Stomach (tissue), 4 donors: ENCODE measurements at regions not wholly inside any gene's neighbourhood (a gene's known extent, or its start where the extent isn't known, plus 50 kb on each side); places are given as distances from the start of the nearest gene placed in this dataset.

Experiments used
- EP300 ChIP-seq: sonication (generic); formaldehyde crosslinking; IDR thresholded peaks from one replicate; pipeline ENCODE4 v1.6.1; 2017; ENCODE audit warnings: antibody characterized with exemption
- POLR2A ChIP-seq, 4 donors: fragments of 450-650 bp; IDR thresholded peaks; one replicate each; pipeline ENCODE4 v1.6.1; 2016; ENCODE audit warnings: antibody characterized with exemption in 4 of 4, control low read depth in 2 of 4, mild to moderate bottlenecking in 1 of 4, moderate library complexity in 1 of 4
- POLR2AphosphoS5 ChIP-seq, 3 donors: sonication (generic); formaldehyde crosslinking; IDR thresholded peaks; one replicate each; pipeline ENCODE4 v1.6.1; 2016; ENCODE audit warnings: antibody characterized with exemption in 3 of 3
- TF ChIP-seq, protein P1 (sequence below), 7 experiments: fragments of 450-650 bp in 4 of 7; fragments of 200-600 bp in 3 of 7; sonication (generic) in 3 of 7; IDR thresholded peaks; one replicate each; pipeline ENCODE4 v1.5.1; 2016 to 2019; ENCODE audit warnings: antibody characterized with exemption in 7 of 7, control low read depth in 2 of 7, mild to moderate bottlenecking in 1 of 7

DNA sequence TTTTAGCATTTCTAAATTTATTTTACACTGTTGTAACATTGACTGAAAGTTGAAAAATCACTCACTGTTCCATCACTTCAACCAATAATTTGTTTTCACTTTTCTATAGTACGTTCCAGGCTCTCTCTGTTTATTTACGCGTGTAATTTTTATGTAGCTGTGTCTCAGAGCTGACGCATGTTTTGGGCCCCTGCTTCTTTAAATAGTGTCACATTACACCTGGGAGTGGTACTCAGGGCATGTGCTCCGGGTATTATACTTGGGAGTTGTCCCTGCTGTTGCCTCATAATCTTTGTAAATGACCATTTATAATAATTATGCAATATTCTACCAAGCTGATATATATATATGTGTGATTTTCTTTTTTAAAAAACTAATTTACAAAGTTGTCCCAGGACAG, 132.8 kb upstream of the CPM start:
- TF ChIP-seq POLR2A (IDR thresholded peaks at IDR 0.05) (no peak), POLR2AphosphoS5 (IDR thresholded peaks at IDR 0.05) (no peak), EP300 (no peak)
- TF ChIP-seq, protein P1, sequence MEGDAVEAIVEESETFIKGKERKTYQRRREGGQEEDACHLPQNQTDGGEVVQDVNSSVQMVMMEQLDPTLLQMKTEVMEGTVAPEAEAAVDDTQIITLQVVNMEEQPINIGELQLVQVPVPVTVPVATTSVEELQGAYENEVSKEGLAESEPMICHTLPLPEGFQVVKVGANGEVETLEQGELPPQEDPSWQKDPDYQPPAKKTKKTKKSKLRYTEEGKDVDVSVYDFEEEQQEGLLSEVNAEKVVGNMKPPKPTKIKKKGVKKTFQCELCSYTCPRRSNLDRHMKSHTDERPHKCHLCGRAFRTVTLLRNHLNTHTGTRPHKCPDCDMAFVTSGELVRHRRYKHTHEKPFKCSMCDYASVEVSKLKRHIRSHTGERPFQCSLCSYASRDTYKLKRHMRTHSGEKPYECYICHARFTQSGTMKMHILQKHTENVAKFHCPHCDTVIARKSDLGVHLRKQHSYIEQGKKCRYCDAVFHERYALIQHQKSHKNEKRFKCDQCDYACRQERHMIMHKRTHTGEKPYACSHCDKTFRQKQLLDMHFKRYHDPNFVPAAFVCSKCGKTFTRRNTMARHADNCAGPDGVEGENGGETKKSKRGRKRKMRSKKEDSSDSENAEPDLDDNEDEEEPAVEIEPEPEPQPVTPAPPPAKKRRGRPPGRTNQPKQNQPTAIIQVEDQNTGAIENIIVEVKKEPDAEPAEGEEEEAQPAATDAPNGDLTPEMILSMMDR (IDR thresholded peaks at IDR 0.05): no peak
